Mucosa of gallbladder (tissue), 1 donor: ENCODE measurements at regions not wholly inside any gene's neighbourhood (a gene's known extent, or its start where the extent isn't known, plus 50 kb on each side); places are given as distances from the start of the nearest gene placed in this dataset.

Source experiments
- DNase-seq: peaks from one replicate; pipeline ENCODE4 v3.0.0-alpha.2; 2020; ENCODE audit warnings: low spot score
- donor health status: DM: no; HTN: no; CAD: no.

- no peak for DNase-seq
These were observed 78.8 kb upstream of the CRBN start for GRCh38 chr3:3258281-3258680.

GRCh38 chr3:3241596-3241995 lies 62.1 kb upstream of the CRBN start:
- no peak for DNase-seq

GRCh38 chr3:3240986-3241385 lies 61.5 kb upstream of the CRBN start:
- DNase-seq: no peak

DNA sequence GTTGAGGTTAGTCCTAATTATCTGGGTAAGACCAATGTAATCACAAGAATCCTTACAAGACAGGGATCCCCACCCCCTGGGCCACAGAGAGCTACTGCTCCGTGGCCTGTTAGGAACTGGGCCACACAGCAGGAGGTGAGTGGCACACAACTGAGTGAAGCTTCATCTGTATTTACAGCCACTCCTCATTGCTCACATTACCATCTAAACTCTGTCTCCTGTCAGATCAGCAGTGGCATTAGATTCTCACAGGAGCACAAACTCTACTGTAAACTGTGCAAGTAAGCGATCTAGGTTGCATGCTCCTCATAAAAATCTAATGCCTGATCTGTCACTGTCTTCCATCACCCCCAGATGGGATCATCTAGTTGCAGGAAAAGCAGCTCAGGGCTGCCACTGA lies 58.5 kb upstream of the CRBN start:
- no peak for DNase-seq

- no peak for DNase-seq
These were observed 52.8 kb upstream of the CRBN start for GRCh38 chr3:3232251-3232650.
